ENCODE measurements at regions not wholly inside any gene's neighbourhood (a gene's known extent, or its start where the extent isn't known, plus 50 kb on each side); places are given as distances from the start of the nearest gene placed in this dataset.

- TF ChIP-seq CTCF (IDR thresholded peaks at IDR 0.05; ENCODE audit: borderline replicate concordance, extremely low read depth, low read length, poor library complexity, severe bottlenecking) (no peak), EZH2 (IDR thresholded peaks at IDR 0.05; ENCODE audit: borderline replicate concordance, low read depth, low read length, severe bottlenecking) (no peak)
Observed at GRCh38 chr5:2277886-2278285, 395.2 kb upstream of the IRX4 start.

Data from DND-41 (cell line).